ENCODE measurements at regions not wholly inside any gene's neighbourhood (a gene's known extent, or its start where the extent isn't known, plus 50 kb on each side); places are given as distances from the start of the nearest gene placed in this dataset.

GRCh38 chr5:135651156-135651555 lies 72.4 kb upstream of the CXCL14 start:
- Histone ChIP-seq H3K27me3 (ENCODE audit: control insufficient read depth, insufficient read depth, low read length) (no peaks in the 10 kb centered on the region), H3K4me3 (ENCODE audit: low read depth, low read length) (no peak overlapping the region), H3K9me3 (ENCODE audit: control insufficient read depth, insufficient read depth, low read length) (no peaks in the 10 kb centered on the region), H3K27ac (ENCODE audit: low read depth, low read length) (no peak overlapping the region)
- TF ChIP-seq CTCF (IDR thresholded peaks at IDR 0.05; ENCODE audit: low read depth, low read length) = no peak
- ChIA-PET POLR2A (no interaction called here), CTCF (interaction anchor here (1.0 kb wide), 1 partner anchor 185 kb away, joined by 3 read pairs; no protein-coding TSS in a partner anchor)
- DNase-seq (ENCODE audit: low read depth, low spot score) = no peak

GRCh38 chr5:135650081-135650480 lies 71.3 kb upstream of the CXCL14 start:
- no peaks in the 10 kb centered on the region for H3K27me3 ChIP-seq (ENCODE audit: control insufficient read depth, insufficient read depth, low read length)
- POLR2A ChIA-PET = no interaction called here
- no peaks in the 10 kb centered on the region for H3K9me3 ChIP-seq (ENCODE audit: control insufficient read depth, insufficient read depth, low read length)
- CTCF ChIA-PET = interaction anchor here (1.0 kb wide), 1 partner anchor 184 kb away, joined by 3 read pairs; no protein-coding TSS in a partner anchor
- DNase-seq (ENCODE audit: low read depth, low spot score) = no peak
- no peak for TF ChIP-seq CTCF (IDR thresholded peaks at IDR 0.05; ENCODE audit: low read depth, low read length)
- H3K4me3 ChIP-seq (ENCODE audit: low read depth, low read length) = no peak overlapping the region
- H3K27ac ChIP-seq (ENCODE audit: low read depth, low read length) = no peak overlapping the region

GRCh38 chr5:135649435-135649834 lies 70.6 kb upstream of the CXCL14 start:
- TF ChIP-seq CTCF (IDR thresholded peaks at IDR 0.05; ENCODE audit: low read depth, low read length) = no peak
- Histone ChIP-seq H3K9me3 (ENCODE audit: control insufficient read depth, insufficient read depth, low read length) (no peaks in the 10 kb centered on the region), H3K27ac (ENCODE audit: low read depth, low read length) (no peak overlapping the region), H3K4me3 (ENCODE audit: low read depth, low read length) (no peak overlapping the region), H3K27me3 (ENCODE audit: control insufficient read depth, insufficient read depth, low read length) (no peaks in the 10 kb centered on the region)
- ChIA-PET POLR2A (no interaction called here), CTCF (no interaction called here)
- DNase-seq (ENCODE audit: low read depth, low spot score) = no peak

GRCh38 chr5:135648116-135648515 lies 69.3 kb upstream of the CXCL14 start:
- TF ChIP-seq CTCF (IDR thresholded peaks at IDR 0.05; ENCODE audit: low read depth, low read length) = no peak
- no peaks in the 10 kb centered on the region for H3K27me3 ChIP-seq (ENCODE audit: control insufficient read depth, insufficient read depth, low read length)
- H3K27ac ChIP-seq (ENCODE audit: low read depth, low read length) = no peak overlapping the region
- ChIA-PET CTCF (no interaction called here), POLR2A (no interaction called here)
- no peak for DNase-seq (ENCODE audit: low read depth, low spot score)
- H3K9me3 ChIP-seq (ENCODE audit: control insufficient read depth, insufficient read depth, low read length) = no peaks in the 10 kb centered on the region
- H3K4me3 ChIP-seq (ENCODE audit: low read depth, low read length) = no peak overlapping the region

- no peak for DNase-seq (ENCODE audit: low read depth, low spot score)
- no peaks in the 10 kb centered on the region for H3K9me3 ChIP-seq (ENCODE audit: control insufficient read depth, insufficient read depth, low read length)
- no peak overlapping the region for H3K4me3 ChIP-seq (ENCODE audit: low read depth, low read length)
- TF ChIP-seq CTCF (IDR thresholded peaks at IDR 0.05; ENCODE audit: low read depth, low read length) = no peak
- ChIA-PET CTCF (interaction anchor here (1.1 kb wide), 1 partner anchor 79 kb away, joined by 3 read pairs; no protein-coding TSS in a partner anchor), POLR2A (no interaction called here)
- no peaks in the 10 kb centered on the region for H3K27me3 ChIP-seq (ENCODE audit: control insufficient read depth, insufficient read depth, low read length)
- no peak overlapping the region for H3K27ac ChIP-seq (ENCODE audit: low read depth, low read length)
Observed at GRCh38 chr5:135645336-135646180, 66.8 kb upstream of the CXCL14 start.

All from AG04450 (cell line).